Epithelial cell of prostate (primary cell): ENCODE measurements at regions not wholly inside any gene's neighbourhood (a gene's known extent, or its start where the extent isn't known, plus 50 kb on each side); places are given as distances from the start of the nearest gene placed in this dataset.

ENCODE experiments used
- DNase-seq: peaks from one replicate; pipeline ENCODE4 v3.0.0-alpha.2; 2011; ENCODE audit warnings: low read depth, low spot score
- H3K27ac ChIP-seq: fragments of 450-650 bp; 2 replicates; pipeline ENCODE4 v1.5.1; 2017; ENCODE audit warnings: mild to moderate bottlenecking

DNA sequence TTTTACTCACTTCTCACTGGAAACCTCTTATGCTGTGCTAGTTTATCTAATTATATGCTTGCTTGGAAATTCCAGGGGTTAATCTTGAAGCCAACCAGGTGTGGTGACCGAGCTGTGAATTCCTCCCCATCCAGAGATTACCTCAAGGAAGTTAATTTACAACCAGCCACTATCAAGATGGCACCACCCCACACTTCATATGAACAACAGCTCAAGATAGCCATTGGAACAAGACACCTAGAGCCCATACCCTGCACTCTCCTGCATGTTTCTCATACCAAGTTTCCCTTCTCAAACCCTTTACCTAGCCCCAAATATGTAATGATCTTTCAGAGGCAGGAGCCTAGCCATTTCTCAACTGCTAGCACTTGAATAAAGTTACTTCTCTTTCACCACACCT is 2156.9 kb upstream of the C9orf72 start:
- DNase-seq: no peak
- H3K27ac ChIP-seq: no peak overlapping the region

DNA sequence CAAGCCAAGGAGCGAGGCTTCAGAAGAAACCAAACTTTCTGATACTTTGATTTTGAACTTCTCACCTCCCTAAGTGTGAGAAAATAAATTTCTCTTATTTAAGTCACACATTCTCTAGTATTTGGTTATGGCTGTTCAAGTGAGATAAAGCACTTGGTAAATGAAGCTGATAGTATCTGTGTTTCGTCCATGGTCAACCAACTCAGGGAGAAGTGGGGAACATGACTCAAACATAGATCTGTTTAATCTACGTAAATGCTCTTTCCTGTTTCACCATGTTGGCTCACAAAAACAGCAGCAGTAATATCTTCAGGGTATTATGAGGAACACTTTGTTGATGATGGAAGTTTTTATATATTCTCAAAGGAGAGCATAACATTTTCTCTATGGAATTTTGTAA is 2167.2 kb upstream of the C9orf72 start:
- DNase-seq: no peak
- no peak overlapping the region for H3K27ac ChIP-seq

- DNase-seq: no peak
- H3K27ac ChIP-seq: no peak overlapping the region
These were observed 2167.9 kb upstream of the C9orf72 start for GRCh38 chr9:29741169-29741568.

DNA sequence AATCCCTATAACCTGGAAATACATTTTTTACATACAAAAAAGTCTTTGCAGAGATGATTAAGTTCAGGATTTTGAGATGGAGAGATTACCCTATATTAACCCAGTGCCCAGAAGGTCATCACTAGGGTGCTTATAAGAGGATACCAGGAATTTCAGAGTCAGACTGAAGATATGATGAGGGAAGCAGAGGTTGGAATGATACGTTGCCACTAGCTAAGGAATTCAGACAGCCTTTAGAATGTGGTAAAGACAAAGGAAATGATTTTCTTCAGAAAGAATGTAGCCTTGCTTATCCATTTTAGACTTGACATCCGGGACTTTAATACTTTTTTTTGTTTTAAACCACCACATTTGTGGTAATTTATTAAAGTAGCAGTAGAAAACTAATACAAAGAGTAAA is 2176.8 kb upstream of the C9orf72 start:
- no peak for DNase-seq

GRCh38 chr9:29751226-29751625 is 2177.9 kb upstream of the C9orf72 start:
- no peak for DNase-seq
- no peak overlapping the region for H3K27ac ChIP-seq

More for the DNA sequence above, 2176.8 kb upstream of the C9orf72 start:
- H3K27ac ChIP-seq: no peak overlapping the region

DNA sequence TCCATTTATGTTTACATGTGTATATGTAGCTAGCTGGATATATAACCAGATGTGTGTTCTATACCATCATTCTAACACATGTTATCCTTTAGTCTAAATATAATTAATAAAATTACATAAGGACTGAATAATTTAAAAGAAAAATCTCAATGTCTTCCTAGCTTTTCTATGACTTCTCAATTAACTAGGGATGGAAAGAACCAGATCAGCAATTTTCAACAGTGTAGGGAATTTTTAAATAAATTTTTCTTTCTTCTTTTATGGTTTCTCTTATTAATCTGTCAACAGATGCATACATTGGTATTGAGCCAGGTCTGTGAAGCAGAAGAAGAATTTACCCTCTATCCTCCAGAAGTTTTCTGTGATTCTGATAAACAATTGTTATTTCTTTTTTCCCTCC is 2180.4 kb upstream of the C9orf72 start:
- no peak for DNase-seq

DNA sequence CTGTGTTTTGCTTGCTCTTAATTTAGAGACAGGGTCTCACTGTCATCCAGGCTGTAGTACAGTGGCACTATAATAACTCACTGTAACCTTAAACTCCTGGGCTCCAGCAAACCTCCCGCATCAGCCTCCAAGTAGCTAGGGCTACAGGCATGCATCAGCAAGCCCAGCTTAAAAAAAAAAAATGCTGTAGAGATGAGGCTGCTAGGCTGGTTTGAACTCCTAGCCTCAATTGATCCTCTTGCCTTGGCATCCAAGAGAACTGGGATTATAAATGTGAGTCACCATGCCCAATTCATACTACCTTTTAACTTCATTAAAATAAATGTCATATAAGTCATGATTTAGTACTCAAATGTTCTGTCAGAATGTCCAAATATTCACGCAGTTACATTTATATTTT is 2195.7 kb upstream of the C9orf72 start:
- peak; percentile 14 for DNase-seq
- no peak overlapping the region for H3K27ac ChIP-seq

More for the DNA sequence above, 2180.4 kb upstream of the C9orf72 start:
- H3K27ac ChIP-seq: no peak overlapping the region

DNA sequence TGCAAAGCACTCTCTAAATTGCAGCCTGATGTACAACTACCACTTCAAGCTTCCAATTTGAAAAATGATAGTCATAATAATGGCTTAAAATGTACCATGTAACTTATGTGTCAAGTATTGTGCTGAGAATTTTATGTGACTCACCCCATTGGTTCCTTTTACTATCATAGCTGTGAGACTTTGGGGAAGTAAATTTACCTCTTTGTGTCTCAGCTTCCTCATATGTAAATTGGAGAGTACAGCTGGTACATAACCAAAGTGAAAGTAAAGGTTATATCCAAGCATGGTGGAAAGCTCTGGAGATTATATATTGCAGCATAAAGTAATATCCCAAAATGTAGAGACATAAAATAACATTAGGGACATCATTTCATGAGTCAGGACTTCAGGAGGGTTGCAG is 2200.4 kb upstream of the C9orf72 start:
- no peak overlapping the region for H3K27ac ChIP-seq
- no peak for DNase-seq

DNA sequence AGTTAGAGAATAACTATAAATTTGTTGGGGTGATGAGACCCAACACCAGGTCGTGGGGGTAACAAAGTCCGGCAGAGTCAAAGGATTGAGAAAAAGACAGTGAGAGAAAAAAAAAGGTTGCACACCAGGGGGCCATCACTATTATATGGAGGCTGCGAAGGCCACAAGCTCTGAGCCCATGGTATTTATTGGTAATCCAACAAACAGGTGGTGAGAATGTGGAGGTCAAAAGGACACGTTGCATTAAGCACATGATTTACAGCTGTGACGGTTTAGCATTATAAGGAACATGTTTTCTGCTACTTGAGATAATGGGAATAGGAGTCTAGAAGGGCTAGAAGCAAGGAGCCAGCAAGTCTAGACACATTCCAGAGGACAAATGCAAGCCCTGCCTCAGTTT is 2202.2 kb upstream of the C9orf72 start:
- no peak for DNase-seq

DNA sequence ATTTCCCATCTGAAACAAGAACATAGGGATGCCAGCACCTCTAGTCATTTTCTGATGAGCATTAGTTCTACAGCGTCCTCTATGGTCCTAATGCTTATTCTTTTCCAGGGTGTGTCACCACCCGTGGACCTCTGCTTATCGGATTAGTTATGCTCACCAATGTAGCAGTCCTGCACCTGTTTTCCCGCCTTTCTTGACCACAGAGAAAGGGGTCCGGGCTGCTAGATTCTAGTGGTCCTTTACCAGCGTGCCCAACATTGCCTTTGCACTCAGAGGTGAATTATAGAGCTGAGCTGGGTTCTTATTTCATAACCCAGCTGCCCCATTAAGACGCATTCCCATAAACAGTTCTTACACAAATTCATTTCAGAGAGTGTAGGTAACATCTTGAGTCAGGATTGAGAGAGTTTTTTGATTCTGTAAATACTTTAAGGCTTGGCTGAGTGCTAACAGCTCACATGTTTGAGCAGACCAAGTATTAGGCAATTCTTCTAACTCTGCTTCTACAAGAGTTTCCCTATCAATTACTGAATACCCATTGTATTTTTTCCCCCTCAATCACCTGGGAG is 2205.1 kb upstream of the C9orf72 start:
- H3K27ac ChIP-seq: no peak overlapping the region
- no peak for DNase-seq

More for the DNA sequence above, 2202.2 kb upstream of the C9orf72 start:
- H3K27ac ChIP-seq: no peak overlapping the region

DNA sequence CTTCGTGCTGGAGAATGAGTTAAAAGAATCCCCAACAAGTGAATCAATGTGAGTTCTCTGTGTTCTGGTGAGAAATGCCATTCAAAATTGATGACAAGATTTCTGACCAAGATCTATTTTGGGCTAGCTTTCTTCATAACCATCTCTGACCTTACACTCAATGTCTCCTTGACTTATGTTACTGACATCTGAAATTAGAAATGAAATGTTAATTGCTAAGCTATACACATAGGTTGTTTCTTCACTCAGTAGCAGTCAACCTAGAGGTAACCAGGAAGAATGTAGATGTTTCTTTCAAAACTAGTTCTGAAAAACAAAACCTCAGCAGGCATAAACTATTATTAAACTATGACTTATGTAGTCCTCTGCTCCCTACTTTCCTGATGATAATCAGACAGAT is 2220.7 kb upstream of the C9orf72 start:
- H3K27ac ChIP-seq: no peak overlapping the region
- DNase-seq: no peak

GRCh38 chr9:29796291-29796952 is 2223.1 kb upstream of the C9orf72 start:
- H3K27ac ChIP-seq: no peak overlapping the region
- DNase-seq: no peak

- H3K27ac ChIP-seq: peak overlapping the region; percentile 61
- DNase-seq: no peak
These were observed 2225.3 kb upstream of the C9orf72 start for GRCh38 chr9:29798599-29798998.

- H3K27ac ChIP-seq: peak overlapping the region; percentile 61
These were observed 2225.9 kb upstream of the C9orf72 start for GRCh38 chr9:29799227-29799626.

DNA sequence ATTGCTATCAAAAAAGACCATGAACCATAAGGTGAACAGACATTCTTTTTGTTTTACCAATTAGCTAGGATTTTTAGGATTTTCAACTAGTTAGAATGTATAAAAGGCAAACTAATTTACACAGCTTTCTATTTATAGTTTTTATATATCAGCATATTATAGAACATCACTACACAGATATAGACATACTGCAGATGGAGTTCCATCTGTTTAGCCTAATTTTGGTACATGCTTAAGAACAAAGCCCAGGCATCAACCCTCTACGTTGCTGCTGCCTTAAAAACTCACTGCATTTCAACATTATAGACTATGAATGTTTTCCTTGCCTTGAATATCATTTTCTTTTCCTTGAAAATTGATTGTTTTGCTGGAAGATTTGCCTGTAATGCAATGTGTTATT is 2227.5 kb upstream of the C9orf72 start:
- no peak overlapping the region for H3K27ac ChIP-seq

More at GRCh38 chr9:29799227-29799626, 2225.9 kb upstream of the C9orf72 start:
- peak; percentile 67 for DNase-seq

DNA sequence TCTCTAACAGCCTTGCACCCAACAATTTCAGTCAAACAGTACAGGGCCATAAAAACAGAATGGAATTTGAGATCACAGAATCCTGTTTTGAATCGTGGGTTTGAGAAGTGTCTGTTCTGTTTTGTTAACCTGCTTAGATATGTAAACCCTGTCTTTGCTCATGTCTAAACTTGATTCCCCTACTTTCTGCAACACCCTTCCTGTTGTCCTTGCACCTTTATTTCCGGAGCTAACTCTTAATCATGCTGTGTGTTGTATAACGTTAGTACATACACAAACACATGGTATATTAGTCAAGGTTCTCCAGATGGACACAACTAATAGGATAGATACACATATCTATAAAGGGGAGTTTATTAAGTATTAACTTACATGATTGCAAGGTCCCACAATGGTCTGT is 2229.2 kb upstream of the C9orf72 start:
- peak; percentile 31 for DNase-seq
- peak overlapping the region; percentile 68 for H3K27ac ChIP-seq

More for the DNA sequence above, 2227.5 kb upstream of the C9orf72 start:
- no peak for DNase-seq

- peak; percentile 46 for DNase-seq
- H3K27ac ChIP-seq: peak overlapping the region; percentile 23
These were observed 2233.8 kb upstream of the C9orf72 start for GRCh38 chr9:29806937-29807618.

DNA sequence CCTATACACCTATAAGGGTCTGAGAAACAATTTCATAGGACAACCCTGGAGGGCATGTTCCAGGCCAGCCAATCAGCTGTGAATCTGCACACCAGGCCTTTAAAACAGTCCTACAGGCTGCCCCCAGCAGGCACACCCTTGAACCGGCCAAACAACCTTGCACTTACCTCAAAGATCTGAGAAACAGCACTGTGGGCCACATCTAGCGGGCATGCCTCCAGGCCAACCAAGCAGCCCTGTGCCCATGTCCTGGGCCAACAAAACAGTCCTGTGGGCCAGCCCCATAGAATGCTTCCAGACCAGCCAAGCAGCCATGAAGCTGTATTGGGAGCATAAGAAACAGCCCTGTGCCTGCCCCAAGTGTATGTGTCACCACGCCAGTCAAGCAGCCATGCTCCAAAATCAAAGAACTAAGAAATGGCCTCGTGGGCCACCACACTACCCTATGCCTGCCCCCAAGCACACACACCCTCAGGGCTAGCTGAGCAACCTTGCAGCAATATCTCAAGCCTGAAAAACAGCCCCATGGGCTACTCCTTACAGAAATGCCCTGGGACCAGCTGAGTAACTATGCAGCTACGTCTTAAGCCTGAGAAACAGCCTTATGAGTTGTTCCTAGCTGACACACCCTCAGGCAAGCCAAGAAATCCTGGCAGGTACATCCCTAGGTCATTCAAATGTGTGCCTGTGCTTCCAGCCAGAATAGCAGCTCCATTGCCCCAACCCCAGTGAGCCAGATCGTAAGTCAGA is 2243.8 kb upstream of the C9orf72 start:
- no peak for DNase-seq
- H3K27ac ChIP-seq: no peak overlapping the region

GRCh38 chr9:29822458-29822857 is 2249.2 kb upstream of the C9orf72 start:
- no peak overlapping the region for H3K27ac ChIP-seq
- no peak for DNase-seq

DNA sequence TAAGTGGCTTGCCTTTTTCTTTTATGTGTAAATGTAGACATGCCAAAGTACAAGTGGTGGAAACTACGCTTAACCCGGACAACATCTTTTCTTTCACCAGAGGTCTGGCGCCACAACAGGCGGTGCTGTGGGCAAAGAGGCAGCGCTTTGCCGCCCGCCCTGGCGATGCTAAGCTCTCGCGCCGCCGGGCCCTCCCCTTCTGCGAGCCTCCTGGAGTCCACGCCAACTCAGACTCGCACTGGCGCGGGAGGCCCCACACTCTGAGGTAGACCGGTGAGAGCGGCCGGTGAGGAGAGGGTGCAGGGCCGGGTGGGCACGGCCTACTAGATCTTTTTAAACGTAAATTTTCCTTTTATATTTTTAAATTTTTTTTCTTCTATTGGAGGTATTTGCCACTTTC is 2253.1 kb upstream of the C9orf72 start:
- no peak overlapping the region for H3K27ac ChIP-seq
- DNase-seq: no peak

- no peak for DNase-seq
- H3K27ac ChIP-seq: no peak overlapping the region
These were observed 2257.5 kb upstream of the C9orf72 start for GRCh38 chr9:29830821-29831220.
